ENCODE measurements at regions not wholly inside any gene's neighbourhood (a gene's known extent, or its start where the extent isn't known, plus 50 kb on each side); places are given as distances from the start of the nearest gene placed in this dataset.

- no peaks in the 10 kb centered on the region for H4K20me1 ChIP-seq (ENCODE audit: insufficient read depth, low read length)
- H3K4me1 ChIP-seq (ENCODE audit: insufficient read depth, low read length, poor library complexity, severe bottlenecking) = no peaks in the 10 kb centered on the region
- H3K4me2 ChIP-seq (ENCODE audit: low read length) = no peak overlapping the region
- intact Hi-C loops (cut with micrococcal nuclease; ENCODE audit: unreplicated experiment) = no loop called here
- no peak for DNase-seq (ENCODE audit: low spot score)
- no peak overlapping the region for H3K27ac ChIP-seq (ENCODE audit: low read depth, low read length, poor library complexity, severe bottlenecking)
- H3K4me3 ChIP-seq (ENCODE audit: low read depth, low read length, poor library complexity, severe bottlenecking) = no peak overlapping the region
- H3K9me2 ChIP-seq (ENCODE audit: insufficient read depth, low read length) = no peaks in the 10 kb centered on the region
- H3K36me3 ChIP-seq (ENCODE audit: insufficient read depth, low read length) = no peaks in the 10 kb centered on the region
- no peak for TF ChIP-seq CTCF (conservative IDR thresholded peaks at IDR 0.05; ENCODE audit: low read length)
- TF ChIP-seq EZH2phosphoT487 (IDR thresholded peaks at IDR 0.05; ENCODE audit: borderline replicate concordance, low read depth, low read length) = no peak
- BruUV-seq (replicated peaks) = no TSS peak
- no peaks in the 10 kb centered on the region for H3K79me2 ChIP-seq (ENCODE audit: insufficient read depth, low read depth, low read length)
- no peaks in the 10 kb centered on the region for H3K9me3 ChIP-seq (ENCODE audit: low read length)
- no peak overlapping the region for H2AFZ ChIP-seq (ENCODE audit: low read length)
- POLR2A ChIA-PET = no interaction called here
- CTCF ChIA-PET (ENCODE audit: unreplicated experiment) = no interaction called here
Measured at GRCh38 chr12:19710811-19711793, 271.8 kb downstream of the AEBP2 start.

- POLR2A ChIA-PET = interaction anchor here (0.5 to 0.7 kb wide), 2 partner anchors 18 to 637 kb away, joined by 3 to 4 read pairs; no protein-coding TSS in a partner anchor
- H3K4me2 ChIP-seq (ENCODE audit: low read length) = no peak overlapping the region
- H4K20me1 ChIP-seq (ENCODE audit: insufficient read depth, low read length) = no peaks in the 10 kb centered on the region
- no peak overlapping the region for H3K4me3 ChIP-seq (ENCODE audit: low read depth, low read length, poor library complexity, severe bottlenecking)
- no peak overlapping the region for H3K27ac ChIP-seq (ENCODE audit: low read depth, low read length, poor library complexity, severe bottlenecking)
- no peak overlapping the region for H2AFZ ChIP-seq (ENCODE audit: low read length)
- no peaks in the 10 kb centered on the region for H3K36me3 ChIP-seq (ENCODE audit: insufficient read depth, low read length)
- no peak for DNase-seq (ENCODE audit: low spot score)
- no peaks in the 10 kb centered on the region for H3K9me3 ChIP-seq (ENCODE audit: low read length)
- no peaks in the 10 kb centered on the region for H3K9me2 ChIP-seq (ENCODE audit: insufficient read depth, low read length)
- CTCF ChIA-PET (ENCODE audit: unreplicated experiment) = no interaction called here
- TF ChIP-seq CTCF (conservative IDR thresholded peaks at IDR 0.05; ENCODE audit: low read length) (no peak), EZH2phosphoT487 (IDR thresholded peaks at IDR 0.05; ENCODE audit: borderline replicate concordance, low read depth, low read length) (no peak)
- H3K4me1 ChIP-seq (ENCODE audit: insufficient read depth, low read length, poor library complexity, severe bottlenecking) = no peaks in the 10 kb centered on the region
- no peaks in the 10 kb centered on the region for H3K79me2 ChIP-seq (ENCODE audit: insufficient read depth, low read depth, low read length)
- intact Hi-C loops (cut with micrococcal nuclease; ENCODE audit: unreplicated experiment) = no loop called here
- no TSS peak for BruUV-seq (replicated peaks)
Measured at GRCh38 chr12:19712041-19712440, 272.7 kb downstream of the AEBP2 start.

- Histone ChIP-seq H4K20me1 (ENCODE audit: insufficient read depth, low read length) (no peaks in the 10 kb centered on the region), H3K27ac (ENCODE audit: low read depth, low read length, poor library complexity, severe bottlenecking) (no peak overlapping the region), H3K9me2 (ENCODE audit: insufficient read depth, low read length) (no peaks in the 10 kb centered on the region), H3K4me3 (ENCODE audit: low read depth, low read length, poor library complexity, severe bottlenecking) (no peak overlapping the region), H3K79me2 (ENCODE audit: insufficient read depth, low read depth, low read length) (no peaks in the 10 kb centered on the region), H3K4me1 (ENCODE audit: insufficient read depth, low read length, poor library complexity, severe bottlenecking) (no peaks in the 10 kb centered on the region), H3K9me3 (ENCODE audit: low read length) (no peaks in the 10 kb centered on the region), H2AFZ (ENCODE audit: low read length) (no peak overlapping the region), H3K36me3 (ENCODE audit: insufficient read depth, low read length) (no peaks in the 10 kb centered on the region), H3K4me2 (ENCODE audit: low read length) (no peak overlapping the region)
- POLR2A ChIA-PET = interaction anchor here (0.8 kb wide), 1 partner anchor 29 kb away, joined by 3 read pairs; no protein-coding TSS in a partner anchor
- TF ChIP-seq CTCF (conservative IDR thresholded peaks at IDR 0.05; ENCODE audit: low read length) (no peak), EZH2phosphoT487 (IDR thresholded peaks at IDR 0.05; ENCODE audit: borderline replicate concordance, low read depth, low read length) (no peak)
- CTCF ChIA-PET (ENCODE audit: unreplicated experiment) = no interaction called here
- intact Hi-C loops (cut with micrococcal nuclease; ENCODE audit: unreplicated experiment) = no loop called here
- BruUV-seq (replicated peaks) = no TSS peak
- no peak for DNase-seq (ENCODE audit: low spot score)
Measured at GRCh38 chr12:19718401-19718800, 279.1 kb downstream of the AEBP2 start.
